ENCODE measurements at regions not wholly inside any gene's neighbourhood (a gene's known extent, or its start where the extent isn't known, plus 50 kb on each side); places are given as distances from the start of the nearest gene placed in this dataset.

- H3K9me3 ChIP-seq (replicated peaks; ENCODE audit: control insufficient read depth, insufficient read depth, low read depth, low read length) = no peaks in the 10 kb centered on the region
- POLR2A ChIA-PET = interaction anchor here (0.6 kb wide), 1 partner anchor 10 kb away, joined by 3 read pairs; no protein-coding TSS in a partner anchor
- H3K4me1 ChIP-seq (replicated peaks in 1 of 2; ENCODE audit: control insufficient read depth in 2 of 2, insufficient read depth in 2 of 2, low read length in 2 of 2) = no peaks in the 10 kb centered on the region; a peak in 1 of 5 replicates
- peaks cover 0 to 2% of the 10 kb centered on the region in 2 experiments; a peak in 2 of 5 replicates for H3K27me3 ChIP-seq (ENCODE audit: control insufficient read depth in 2 of 2, insufficient read depth in 2 of 2, low read length in 2 of 2)
- no peaks in the 10 kb centered on the region for H3K9me1 ChIP-seq (ENCODE audit: control insufficient read depth, insufficient read depth, low read length)
- no peaks in the 10 kb centered on the region for H3K36me3 ChIP-seq (ENCODE audit: control insufficient read depth, insufficient read depth, low read length)
- TF ChIP-seq MAFG (tag; conservative IDR thresholded peaks at IDR 0.05) = no peak
- TF ChIP-seq, protein P1, sequence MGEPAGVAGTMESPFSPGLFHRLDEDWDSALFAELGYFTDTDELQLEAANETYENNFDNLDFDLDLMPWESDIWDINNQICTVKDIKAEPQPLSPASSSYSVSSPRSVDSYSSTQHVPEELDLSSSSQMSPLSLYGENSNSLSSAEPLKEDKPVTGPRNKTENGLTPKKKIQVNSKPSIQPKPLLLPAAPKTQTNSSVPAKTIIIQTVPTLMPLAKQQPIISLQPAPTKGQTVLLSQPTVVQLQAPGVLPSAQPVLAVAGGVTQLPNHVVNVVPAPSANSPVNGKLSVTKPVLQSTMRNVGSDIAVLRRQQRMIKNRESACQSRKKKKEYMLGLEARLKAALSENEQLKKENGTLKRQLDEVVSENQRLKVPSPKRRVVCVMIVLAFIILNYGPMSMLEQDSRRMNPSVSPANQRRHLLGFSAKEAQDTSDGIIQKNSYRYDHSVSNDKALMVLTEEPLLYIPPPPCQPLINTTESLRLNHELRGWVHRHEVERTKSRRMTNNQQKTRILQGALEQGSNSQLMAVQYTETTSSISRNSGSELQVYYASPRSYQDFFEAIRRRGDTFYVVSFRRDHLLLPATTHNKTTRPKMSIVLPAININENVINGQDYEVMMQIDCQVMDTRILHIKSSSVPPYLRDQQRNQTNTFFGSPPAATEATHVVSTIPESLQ (CRISPR knock-in tag; IDR thresholded peaks at IDR 0.05) = no peak
- no peak for TF ChIP-seq BCLAF1 (IDR thresholded peaks at IDR 0.05; ENCODE audit: borderline replicate concordance in 1 of 2, control insufficient read depth in 1 of 2, low read depth in 2 of 2, low read length in 1 of 2)
- H3K4me2 ChIP-seq (ENCODE audit: insufficient read depth, low read length) = no peak overlapping the region
- no peak for ATAC-seq
- H3K79me2 ChIP-seq (ENCODE audit: control insufficient read depth, insufficient read depth, low read length) = no peaks in the 10 kb centered on the region
- 6% methylated on average over 3 of the region's 3 CpGs for WGBS (ENCODE audit: insufficient coverage, low coverage, missing lambda C conversion rate)
- H2AFZ ChIP-seq (ENCODE audit: low read depth, low read length) = no peak overlapping the region
- no peak overlapping the region for H3K9ac ChIP-seq (ENCODE audit: insufficient read depth in 1 of 2, low read depth in 2 of 2, low read length in 2 of 2)
- no peak for FAIRE-seq
- BruUV-seq (replicated peaks) = no TSS peak
- H3K4me3 ChIP-seq = no peak overlapping the region
- H3K27ac ChIP-seq (ENCODE audit: extremely low read depth, low read depth, low read length) = no peak overlapping the region
- DNase-seq (ENCODE audit: extremely low read depth in 1 of 4, low spot score in 3 of 4) = no peak
- intact Hi-C loops (cut with micrococcal nuclease) (loop anchor here (5.0 to 10.0 kb wide), 2 partner anchors 472 to 559 kb away; no protein-coding TSS in a partner anchor), in situ Hi-C loops (cut with MboI) (loop anchor here (10.0 kb wide), 1 partner anchor 702 kb away; no protein-coding TSS in a partner anchor)
- no peaks in the 10 kb centered on the region for H4K20me1 ChIP-seq (replicated peaks; ENCODE audit: control insufficient read depth, insufficient read depth, low read length)
- CTCF ChIA-PET (ENCODE audit: low intra/inter-chr PET ratio) = no interaction called here
Measured at GRCh38 chr11:31956310-31956709, 134.6 kb upstream of the RCN1 start.
